Coronary artery (tissue), 2 donors: ENCODE measurements at regions not wholly inside any gene's neighbourhood (a gene's known extent, or its start where the extent isn't known, plus 50 kb on each side); places are given as distances from the start of the nearest gene placed in this dataset.

Experiments used
- DNase-seq: peaks from one replicate; pipeline ENCODE4 v3.0.0-alpha.2; 2017; ENCODE audit warnings: low spot score
- H3K27ac ChIP-seq, 2 donors: fragments of 200-600 bp; sonication (generic); one replicate each; pipeline ENCODE4 v1.5.1; 2016 to 2019
- H3K4me3 ChIP-seq: fragments of 200-600 bp; sonication (generic); 2 replicates; pipeline ENCODE4 v1.5.1; 2016; ENCODE audit warnings: mild to moderate bottlenecking, moderate library complexity
- CTCF ChIP-seq: fragments of 200-600 bp; sonication (generic); IDR thresholded peaks from one replicate; pipeline ENCODE4 v1.5.1; 2019; ENCODE audit warnings: antibody characterized with exemption

DNA sequence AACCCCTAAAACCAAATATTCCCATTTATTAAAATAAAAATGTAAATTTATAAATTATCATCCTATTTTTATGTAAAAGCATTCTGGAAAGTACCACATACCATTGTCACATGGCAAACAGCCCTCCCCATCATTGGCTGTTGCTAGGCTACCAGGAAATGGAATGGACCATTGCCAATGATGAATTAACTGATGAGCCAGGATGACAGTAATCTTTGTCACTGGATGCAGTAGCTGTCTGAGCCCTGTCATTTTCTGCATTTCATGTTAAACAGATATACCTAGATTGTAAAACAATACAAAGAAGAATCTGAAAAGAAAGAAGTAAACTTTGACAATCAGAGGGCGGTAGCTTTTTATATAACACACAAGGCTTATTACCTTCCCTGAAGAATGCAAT, 641.4 kb downstream of the BCL11A start:
- H3K27ac ChIP-seq: no peak overlapping the region
- no peak for DNase-seq
- H3K4me3 ChIP-seq: no peak overlapping the region
- no peak for TF ChIP-seq CTCF

GRCh38 chr2:59910166-59910565, 643.3 kb downstream of the BCL11A start:
- Histone ChIP-seq H3K4me3 (no peak overlapping the region), H3K27ac (no peak overlapping the region)
- no peak for DNase-seq
- no peak for TF ChIP-seq CTCF

GRCh38 chr2:59909147-59909546, 644.3 kb downstream of the BCL11A start:
- Histone ChIP-seq H3K4me3 (no peak overlapping the region), H3K27ac (no peak overlapping the region)
- DNase-seq: no peak
- no peak for TF ChIP-seq CTCF

- DNase-seq: no peak
- no peak overlapping the region for H3K27ac ChIP-seq
- H3K4me3 ChIP-seq: no peak overlapping the region
- no peak for TF ChIP-seq CTCF
Observed at GRCh38 chr2:59905731-59906130, 647.7 kb downstream of the BCL11A start.

GRCh38 chr2:59903994-59904544, 649.4 kb downstream of the BCL11A start:
- Histone ChIP-seq H3K27ac (no peak overlapping the region), H3K4me3 (no peak overlapping the region)
- no peak for TF ChIP-seq CTCF
- no peak for DNase-seq

DNA sequence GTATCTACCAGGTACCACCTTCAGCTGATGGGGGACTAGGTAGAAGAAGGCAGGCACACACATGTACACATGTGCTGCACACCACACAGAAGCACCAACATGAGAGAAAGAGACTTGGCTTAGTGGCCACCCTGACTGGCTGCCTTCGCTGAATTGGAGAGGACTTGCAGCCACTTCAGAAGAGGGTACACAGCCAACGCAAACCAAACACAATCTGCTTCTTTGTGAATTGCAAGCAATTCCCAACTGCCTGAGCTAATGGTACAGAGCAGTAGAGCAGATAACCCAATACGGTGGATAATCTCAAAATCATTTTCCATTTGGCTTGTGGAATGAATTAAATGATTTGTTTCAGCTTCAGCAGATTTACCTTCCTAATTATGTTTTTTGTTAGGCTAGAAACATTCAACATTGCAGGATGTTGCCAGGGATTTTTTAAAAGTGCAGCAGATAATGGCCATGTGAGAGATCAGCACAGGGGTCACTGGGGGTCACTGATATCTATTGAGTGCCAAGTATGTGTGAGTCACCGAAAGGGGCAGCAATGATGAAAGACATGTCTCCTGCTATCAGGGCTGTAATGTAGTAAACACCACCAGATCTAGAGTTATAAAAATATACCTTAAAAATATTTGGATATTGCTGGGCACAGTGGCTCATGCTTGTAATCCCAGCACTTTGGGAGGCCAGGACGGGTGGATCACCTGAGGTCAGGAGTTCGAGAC, 652.6 kb downstream of the BCL11A start:
- no peak overlapping the region for H3K4me3 ChIP-seq
- TF ChIP-seq CTCF: no peak
- no peak overlapping the region for H3K27ac ChIP-seq
- no peak for DNase-seq

- no peak for DNase-seq
- TF ChIP-seq CTCF: no peak
- Histone ChIP-seq H3K4me3 (no peak overlapping the region), H3K27ac (no peak overlapping the region)
Observed at GRCh38 chr2:59899692-59900091, 653.8 kb downstream of the BCL11A start.
